GM12892 (cell line): ENCODE measurements at regions not wholly inside any gene's neighbourhood (a gene's known extent, or its start where the extent isn't known, plus 50 kb on each side); places are given as distances from the start of the nearest gene placed in this dataset.

Source experiments
- POLR2A ChIP-seq: IDR thresholded peaks from 2 replicates; pipeline ENCODE4 v1.6.1; 2011; ENCODE audit warnings: low read depth, low read length, control low read depth
- TAF1 ChIP-seq: IDR thresholded peaks from 2 replicates; pipeline ENCODE4 v1.6.1; 2011; ENCODE audit warnings: low read depth, mild to moderate bottlenecking, control low read depth, low read length, borderline replicate concordance

GRCh38 chr4:104593019-104593418 lies 98.3 kb upstream of the CXXC4 start:
- TF ChIP-seq POLR2A (no peak), TAF1 (no peak)
